ENCODE measurements at regions not wholly inside any gene's neighbourhood (a gene's known extent, or its start where the extent isn't known, plus 50 kb on each side); places are given as distances from the start of the nearest gene placed in this dataset.

DNA sequence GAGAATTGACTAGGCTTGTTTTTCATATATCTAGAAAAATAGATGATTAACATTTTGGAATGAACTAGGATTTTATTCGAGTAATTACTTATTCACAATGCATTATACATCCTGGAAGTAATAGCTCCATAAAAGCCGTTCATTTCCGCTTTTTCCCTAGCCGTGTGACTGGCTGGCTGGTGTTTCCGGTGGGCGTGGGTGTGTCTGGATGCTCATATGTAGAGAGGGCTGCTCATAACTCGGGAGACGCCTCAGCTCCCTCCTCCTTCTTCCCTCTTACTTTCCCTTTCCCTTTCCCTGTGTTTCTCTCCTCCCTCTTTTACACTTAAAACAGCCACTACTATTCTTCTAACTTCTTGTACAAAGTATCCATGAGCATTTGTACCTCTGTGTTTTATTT, 187.7 kb upstream of the VSTM2A start:
- no peak for TF ChIP-seq POLR2A (IDR thresholded peaks at IDR 0.05)
- TF ChIP-seq, protein P1, sequence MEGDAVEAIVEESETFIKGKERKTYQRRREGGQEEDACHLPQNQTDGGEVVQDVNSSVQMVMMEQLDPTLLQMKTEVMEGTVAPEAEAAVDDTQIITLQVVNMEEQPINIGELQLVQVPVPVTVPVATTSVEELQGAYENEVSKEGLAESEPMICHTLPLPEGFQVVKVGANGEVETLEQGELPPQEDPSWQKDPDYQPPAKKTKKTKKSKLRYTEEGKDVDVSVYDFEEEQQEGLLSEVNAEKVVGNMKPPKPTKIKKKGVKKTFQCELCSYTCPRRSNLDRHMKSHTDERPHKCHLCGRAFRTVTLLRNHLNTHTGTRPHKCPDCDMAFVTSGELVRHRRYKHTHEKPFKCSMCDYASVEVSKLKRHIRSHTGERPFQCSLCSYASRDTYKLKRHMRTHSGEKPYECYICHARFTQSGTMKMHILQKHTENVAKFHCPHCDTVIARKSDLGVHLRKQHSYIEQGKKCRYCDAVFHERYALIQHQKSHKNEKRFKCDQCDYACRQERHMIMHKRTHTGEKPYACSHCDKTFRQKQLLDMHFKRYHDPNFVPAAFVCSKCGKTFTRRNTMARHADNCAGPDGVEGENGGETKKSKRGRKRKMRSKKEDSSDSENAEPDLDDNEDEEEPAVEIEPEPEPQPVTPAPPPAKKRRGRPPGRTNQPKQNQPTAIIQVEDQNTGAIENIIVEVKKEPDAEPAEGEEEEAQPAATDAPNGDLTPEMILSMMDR (IDR thresholded peaks at IDR 0.05) = no peak
- DNase-seq (ENCODE audit: low spot score in 2 of 2) = no peak
- 73 to 76% methylated on average over 8 of the region's 8 CpGs for WGBS, 2 donors
- intact Hi-C loops (cut with DNase I; ENCODE audit: low total_unique reads) = no loop called here
- no peak overlapping the region for H3K4me3 ChIP-seq (ENCODE audit: low read depth, poor library complexity, severe bottlenecking)

DNA sequence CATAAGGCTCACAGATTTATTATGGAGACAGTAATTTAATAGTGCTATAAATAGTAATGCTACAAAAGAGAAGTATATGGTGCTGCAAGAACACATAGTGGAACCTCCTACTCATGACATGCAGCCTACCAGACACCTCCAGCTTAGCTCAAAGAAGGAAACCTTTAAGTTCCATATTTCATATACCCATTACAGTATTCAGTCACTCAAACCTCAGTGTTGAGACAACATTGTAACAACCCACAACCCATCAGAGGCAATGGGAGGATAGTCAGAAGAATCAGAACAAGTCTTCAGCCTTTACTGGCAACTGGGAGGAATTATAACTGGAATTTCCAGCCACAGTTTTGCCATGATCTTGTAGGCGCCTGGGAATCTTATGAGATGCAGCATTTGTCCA, 186.3 kb upstream of the VSTM2A start:
- DNase-seq (ENCODE audit: low spot score in 2 of 2) = no peak
- no peak overlapping the region for H3K4me3 ChIP-seq (ENCODE audit: low read depth, poor library complexity, severe bottlenecking)
- WGBS, 2 donors = 50 to 67% methylated on average over 1 of the region's 1 CpG
- no peak for TF ChIP-seq POLR2A (IDR thresholded peaks at IDR 0.05)
- TF ChIP-seq, protein P1 (IDR thresholded peaks at IDR 0.05) = no peak
- intact Hi-C loops (cut with DNase I; ENCODE audit: low total_unique reads) = no loop called here

DNA sequence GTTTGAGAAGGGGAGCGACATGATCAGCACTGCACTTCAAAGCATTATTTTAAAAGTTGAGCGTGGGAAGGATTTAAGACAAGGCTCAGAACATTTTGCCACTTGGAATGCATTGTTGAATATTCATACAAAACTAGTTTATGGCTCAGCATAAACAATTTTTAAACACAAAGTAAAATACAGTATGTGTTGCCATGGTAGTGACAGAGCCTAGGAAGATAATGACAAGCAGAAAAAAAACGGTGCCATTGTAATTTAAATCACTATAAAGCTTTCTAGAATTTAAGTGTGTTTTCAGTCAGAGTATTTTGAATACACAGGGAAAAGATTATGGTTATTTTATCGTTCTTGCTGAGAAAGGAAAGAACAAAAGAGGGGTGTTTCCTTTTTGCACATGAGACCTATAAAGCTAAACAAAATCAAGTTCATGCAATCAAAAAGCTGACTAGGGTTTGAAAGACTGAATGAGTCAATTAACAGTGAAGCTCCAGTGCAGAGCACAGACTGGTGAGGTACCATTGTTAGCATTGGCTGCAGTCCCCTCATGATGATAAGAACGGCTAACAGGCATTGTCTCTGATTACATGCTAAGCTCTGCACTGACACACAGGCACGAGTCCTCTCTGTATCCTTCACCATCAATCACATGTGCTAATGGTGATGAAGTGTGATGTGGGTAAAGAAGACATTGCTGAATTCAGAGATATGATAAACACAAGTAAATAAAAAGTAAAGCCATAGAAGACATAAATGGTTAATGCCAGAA, 181.9 kb upstream of the VSTM2A start:
- TF ChIP-seq, protein P1 (IDR thresholded peaks at IDR 0.05) = no peak
- TF ChIP-seq POLR2A (IDR thresholded peaks at IDR 0.05) = no peak

DNA sequence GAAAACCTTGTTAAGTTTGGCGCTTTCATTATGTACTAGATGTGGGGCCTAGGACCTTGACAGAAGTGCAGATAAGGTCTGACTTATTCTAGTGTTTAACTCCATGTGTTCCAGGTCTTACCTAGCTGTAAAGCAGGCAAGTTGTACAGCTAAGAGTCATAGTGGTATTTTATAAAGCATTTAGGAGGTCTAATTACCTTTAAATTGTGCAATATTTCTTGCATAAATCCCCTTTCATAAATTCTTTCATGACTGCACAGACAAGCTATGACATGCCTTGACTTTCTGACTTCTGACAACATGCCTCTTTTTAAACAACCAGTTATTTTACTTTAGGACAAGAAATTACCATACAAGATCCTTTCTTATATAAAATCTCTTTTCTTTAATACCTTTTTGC, 151.6 kb upstream of the VSTM2A start:
- DNase-seq (ENCODE audit: low spot score in 2 of 2) = no peak
- WGBS, 2 donors = 80 to 100% methylated on average over 1 of the region's 1 CpG
- H3K4me3 ChIP-seq (ENCODE audit: low read depth, poor library complexity, severe bottlenecking) = no peak overlapping the region
- TF ChIP-seq, protein P1 (IDR thresholded peaks at IDR 0.05) = no peak
- no peak for TF ChIP-seq POLR2A (IDR thresholded peaks at IDR 0.05)
- intact Hi-C loops (cut with DNase I; ENCODE audit: low total_unique reads) = no loop called here

More for the DNA sequence above, 181.9 kb upstream of the VSTM2A start:
- intact Hi-C loops (cut with DNase I; ENCODE audit: low total_unique reads) = no loop called here
- H3K4me3 ChIP-seq (ENCODE audit: low read depth, poor library complexity, severe bottlenecking) = no peak overlapping the region
- DNase-seq (ENCODE audit: low spot score in 2 of 2) = no peak
- WGBS, 2 donors = 56 to 59% methylated on average over 6 of the region's 6 CpGs

DNA sequence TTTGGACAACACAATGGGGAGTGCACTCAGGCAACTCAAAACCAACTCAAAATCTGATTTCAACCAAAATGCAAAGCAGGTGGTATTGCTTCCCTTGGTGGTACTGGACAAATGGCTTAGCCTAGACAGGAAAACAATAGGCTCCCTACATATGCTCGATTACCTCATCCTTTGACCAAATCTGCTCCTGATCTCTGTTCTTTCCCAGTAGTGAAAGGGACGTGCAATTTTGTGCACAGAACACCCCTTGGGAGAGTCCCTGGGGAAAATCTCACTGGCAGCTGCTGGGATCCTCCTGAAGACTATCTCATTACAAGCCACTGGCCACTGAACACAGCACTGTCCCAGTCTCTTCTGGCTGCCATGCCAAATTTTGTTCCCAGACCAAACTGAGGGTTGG, 149.2 kb upstream of the VSTM2A start:
- no peak for DNase-seq (ENCODE audit: low spot score in 2 of 2)
- no peak overlapping the region for H3K4me3 ChIP-seq (ENCODE audit: low read depth, poor library complexity, severe bottlenecking)
- TF ChIP-seq, protein P1 (IDR thresholded peaks at IDR 0.05) = no peak
- no peak for TF ChIP-seq POLR2A (IDR thresholded peaks at IDR 0.05)
- 49 to 74% methylated on average over 2 of the region's 2 CpGs for WGBS, 2 donors
- intact Hi-C loops (cut with DNase I; ENCODE audit: low total_unique reads) = no loop called here

DNA sequence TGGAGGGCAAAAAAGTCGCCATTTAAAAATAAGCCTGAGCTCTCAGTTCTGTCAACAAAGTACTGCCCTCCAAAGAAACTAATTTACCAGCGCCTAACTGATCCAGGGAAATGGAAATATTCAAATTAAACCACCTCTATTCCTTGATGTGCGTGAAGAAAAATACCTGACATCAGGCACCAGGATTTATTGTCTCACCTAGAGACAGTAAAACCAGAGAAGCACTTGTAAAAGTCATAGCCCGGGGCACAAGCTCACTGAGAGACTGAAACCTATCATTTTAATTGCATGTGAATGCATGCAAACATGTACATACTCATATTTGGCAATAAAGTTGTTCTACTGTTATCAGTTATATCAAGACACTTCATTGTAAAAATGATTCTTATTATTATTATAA, 147.3 kb upstream of the VSTM2A start:
- intact Hi-C loops (cut with DNase I; ENCODE audit: low total_unique reads) = no loop called here
- no peak for DNase-seq (ENCODE audit: low spot score in 2 of 2)
- no peak for TF ChIP-seq POLR2A (IDR thresholded peaks at IDR 0.05)
- TF ChIP-seq, protein P1 (IDR thresholded peaks at IDR 0.05) = no peak
- no peak overlapping the region for H3K4me3 ChIP-seq (ENCODE audit: low read depth, poor library complexity, severe bottlenecking)
- WGBS, 2 donors = 45 to 61% methylated on average over 4 of the region's 4 CpGs
